OCI-LY3 (cell line): ENCODE measurements at regions not wholly inside any gene's neighbourhood (a gene's known extent, or its start where the extent isn't known, plus 50 kb on each side); places are given as distances from the start of the nearest gene placed in this dataset.

Experiments used
- H2AFZ ChIP-seq: fragments of 200-600, 300-600 bp; shearing (Covaris generic); 2 replicates; pipeline ENCODE4 v1.6.0; 2014; ENCODE audit warnings: antibody characterized with exemption, low read depth, low read length
- H3K27ac ChIP-seq: fragments of 200-600, 300-600 bp; sonication (generic); 2 replicates; pipeline ENCODE4 v1.5.1; 2014; ENCODE audit warnings: mild to moderate bottlenecking, low read length, moderate library complexity, mixed read lengths
- H3K27me3 ChIP-seq: fragments of 200-600, 300-600 bp; sonication (generic); 2 replicates; pipeline ENCODE4 v1.6.1; 2014; ENCODE audit warnings: low read depth, low read length, mixed read lengths
- H3K36me3 ChIP-seq: fragments of 200-600, 300-600 bp; sonication (generic); replicated peaks from 2 replicates; pipeline ENCODE3; 2014; ENCODE audit warnings: low read depth, low read length, mixed read lengths
- H3K4me1 ChIP-seq: fragments of 300-600, 200-600 bp; sonication (generic); 2 replicates; pipeline ENCODE4 v1.6.1; 2014; ENCODE audit warnings: low read length, mixed read lengths
- H3K4me2 ChIP-seq: fragments of 200-600, 300-600 bp; sonication (generic); 2 replicates; pipeline ENCODE4 v1.6.1; 2014; ENCODE audit warnings: low read length, mixed read lengths
- H3K4me3 ChIP-seq: fragments of 300-600, 200-600 bp; sonication (generic); 2 replicates; pipeline ENCODE4 v1.5.1; 2014; ENCODE audit warnings: antibody characterized with exemption, mild to moderate bottlenecking, low read length, moderate library complexity
- H3K79me2 ChIP-seq: fragments of 300-600, 200-600 bp; shearing (Covaris generic); 2 replicates; pipeline ENCODE4 v1.6.1; 2014; ENCODE audit warnings: mild to moderate bottlenecking, low read length, mixed read lengths
- H3K9ac ChIP-seq: fragments of 300-600, 200-600 bp; shearing (Covaris generic); 2 replicates; pipeline ENCODE4 v1.6.0; 2014; ENCODE audit warnings: mild to moderate bottlenecking, low read length, moderate library complexity
- H3K9me3 ChIP-seq: fragments of 200-600, 300-600 bp; shearing (Covaris generic); 2 replicates; pipeline ENCODE4 v1.6.1; 2014; ENCODE audit warnings: low read length, mixed read lengths; ENCODE audit not compliant: insufficient read depth
- H4K20me1 ChIP-seq: fragments of 200-600, 300-600 bp; sonication (generic); 2 replicates; pipeline ENCODE4 v1.6.1; 2016; ENCODE audit warnings: low read length, mixed read lengths; ENCODE audit not compliant: insufficient read depth
- EZH2phosphoT487 ChIP-seq: fragments of 200-600 bp; shearing (Covaris generic); IDR thresholded peaks from 2 replicates; pipeline ENCODE4 v1.6.1; 2018; ENCODE audit warnings: antibody characterized with exemption, mixed run types, low read depth
- TF ChIP-seq, protein P1 (sequence below): fragments of 200-600, 300-600 bp; sonication (generic); IDR thresholded peaks from 2 replicates; pipeline ENCODE4 v1.5.1; 2014; ENCODE audit warnings: antibody characterized with exemption, low read length, low read depth

DNA sequence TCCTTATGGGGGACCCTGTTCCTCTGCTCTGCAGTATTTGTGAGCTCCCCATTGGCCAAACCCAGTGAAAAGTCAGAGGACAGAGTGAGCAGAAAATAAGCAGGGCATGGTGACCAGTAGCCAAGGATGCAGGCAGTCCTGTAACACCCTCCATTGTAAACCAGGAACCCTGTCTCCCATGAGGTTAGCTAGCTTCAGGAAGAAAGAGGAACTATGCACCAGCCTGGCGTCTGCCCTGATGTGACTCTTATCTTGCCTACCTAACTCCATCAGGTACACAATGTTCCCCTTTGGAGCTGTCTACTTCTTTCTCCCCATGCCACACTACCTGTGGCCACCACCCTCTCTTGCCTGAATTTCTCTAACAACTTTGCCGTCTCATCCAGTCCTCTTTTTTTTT lies 119.2 kb downstream of the LRIG2 start:
- Histone ChIP-seq H3K27me3 (no peaks in the 10 kb centered on the region), H3K4me3 (peak overlapping the region; percentile 75), H4K20me1 (no peaks in the 10 kb centered on the region), H2AFZ (no peak overlapping the region), H3K27ac (peak overlapping the region; percentile 96), H3K9me3 (no peaks in the 10 kb centered on the region), H3K4me2 (peak overlapping the region; percentile 74), H3K79me2 (no peaks in the 10 kb centered on the region), H3K4me1 (peaks cover 52% of the 10 kb centered on the region), H3K36me3 (peaks cover 4% of the 10 kb centered on the region), H3K9ac (peak overlapping the region; percentile 73)
- TF ChIP-seq, protein P1, sequence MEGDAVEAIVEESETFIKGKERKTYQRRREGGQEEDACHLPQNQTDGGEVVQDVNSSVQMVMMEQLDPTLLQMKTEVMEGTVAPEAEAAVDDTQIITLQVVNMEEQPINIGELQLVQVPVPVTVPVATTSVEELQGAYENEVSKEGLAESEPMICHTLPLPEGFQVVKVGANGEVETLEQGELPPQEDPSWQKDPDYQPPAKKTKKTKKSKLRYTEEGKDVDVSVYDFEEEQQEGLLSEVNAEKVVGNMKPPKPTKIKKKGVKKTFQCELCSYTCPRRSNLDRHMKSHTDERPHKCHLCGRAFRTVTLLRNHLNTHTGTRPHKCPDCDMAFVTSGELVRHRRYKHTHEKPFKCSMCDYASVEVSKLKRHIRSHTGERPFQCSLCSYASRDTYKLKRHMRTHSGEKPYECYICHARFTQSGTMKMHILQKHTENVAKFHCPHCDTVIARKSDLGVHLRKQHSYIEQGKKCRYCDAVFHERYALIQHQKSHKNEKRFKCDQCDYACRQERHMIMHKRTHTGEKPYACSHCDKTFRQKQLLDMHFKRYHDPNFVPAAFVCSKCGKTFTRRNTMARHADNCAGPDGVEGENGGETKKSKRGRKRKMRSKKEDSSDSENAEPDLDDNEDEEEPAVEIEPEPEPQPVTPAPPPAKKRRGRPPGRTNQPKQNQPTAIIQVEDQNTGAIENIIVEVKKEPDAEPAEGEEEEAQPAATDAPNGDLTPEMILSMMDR: no peak
- TF ChIP-seq EZH2phosphoT487: no peak

DNA sequence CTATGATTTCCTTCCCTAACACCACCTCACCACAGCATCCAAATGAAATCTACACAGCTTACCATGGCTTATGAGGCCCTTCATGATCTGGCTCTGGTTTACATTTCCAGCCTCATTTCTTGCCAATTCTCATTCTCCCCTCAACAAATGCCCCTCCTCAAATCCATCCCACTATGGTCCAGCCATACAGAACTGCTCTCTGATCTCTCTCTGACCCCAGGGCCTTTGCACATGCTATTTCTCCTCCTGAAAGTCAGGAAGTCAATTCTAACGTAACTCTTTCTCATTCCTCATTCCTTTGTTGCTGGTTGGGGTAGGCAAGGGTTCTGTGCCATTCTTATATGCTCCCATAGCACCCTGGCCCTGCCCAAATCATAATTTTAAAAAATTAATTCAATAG lies 120.0 kb downstream of the LRIG2 start:
- Histone ChIP-seq H3K27me3 (no peaks in the 10 kb centered on the region), H3K79me2 (no peaks in the 10 kb centered on the region), H2AFZ (no peak overlapping the region), H3K4me2 (no peak overlapping the region; the same call in 1 of the 2 replicates), H4K20me1 (no peaks in the 10 kb centered on the region), H3K36me3 (peaks cover 4% of the 10 kb centered on the region), H3K9me3 (no peaks in the 10 kb centered on the region), H3K27ac (peak overlapping the region; percentile 96), H3K4me1 (peaks cover 44% of the 10 kb centered on the region), H3K9ac (no peak overlapping the region), H3K4me3 (no peak overlapping the region; the same call in 1 of the 2 replicates)
- no peak for TF ChIP-seq EZH2phosphoT487
- TF ChIP-seq, protein P1: no peak

DNA sequence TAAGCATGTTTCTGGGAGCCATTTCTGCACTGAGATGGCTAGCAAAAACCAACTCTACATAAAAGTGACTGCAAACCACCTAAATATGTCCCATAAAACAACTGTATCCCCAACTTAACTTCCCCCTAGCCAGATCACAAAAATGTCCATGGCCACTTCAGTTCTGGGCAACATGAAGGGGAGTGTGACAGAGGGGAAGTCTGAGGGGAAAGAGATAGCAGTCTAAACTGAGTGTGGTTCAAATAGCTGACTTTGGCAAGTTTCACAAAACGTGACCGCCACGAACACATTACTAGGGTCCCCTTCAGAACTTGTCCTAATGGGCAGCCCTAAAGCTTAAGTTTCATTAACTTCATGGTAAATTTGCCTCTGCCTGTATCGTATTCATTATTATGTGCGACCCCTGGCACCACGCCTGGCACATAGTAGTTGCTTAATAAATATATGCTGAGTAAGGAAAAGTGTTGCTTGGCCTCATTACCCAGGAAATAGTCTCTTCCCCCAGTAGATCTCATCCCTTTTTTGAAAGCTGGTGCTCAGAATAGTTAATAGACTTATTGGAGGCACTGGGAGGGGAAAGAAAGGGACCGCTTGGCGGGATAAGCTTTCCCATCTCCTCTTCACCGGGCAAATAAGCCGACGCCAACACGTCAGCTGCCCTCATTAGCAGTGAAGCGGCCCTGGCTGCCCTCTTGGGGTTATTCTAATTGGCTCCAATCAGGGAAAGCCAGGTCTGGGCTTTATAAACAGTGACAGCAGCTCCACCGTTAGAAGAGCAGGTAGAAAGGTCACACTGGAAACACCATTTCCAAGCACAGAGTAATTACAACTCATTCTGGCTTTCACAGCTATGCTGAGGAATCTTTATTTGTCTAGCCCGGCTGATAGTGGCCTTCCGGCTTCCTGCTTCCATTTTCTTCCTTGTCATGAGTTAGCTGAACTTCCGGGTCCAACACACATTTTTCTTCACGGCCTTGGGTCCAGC lies 122.1 kb downstream of the LRIG2 start:
- H3K27me3 ChIP-seq: no peaks in the 10 kb centered on the region
- H4K20me1 ChIP-seq: no peaks in the 10 kb centered on the region
- no peak overlapping the region for H3K27ac ChIP-seq
- no peaks in the 10 kb centered on the region for H3K9me3 ChIP-seq
- peaks cover 28% of the 10 kb centered on the region for H3K4me1 ChIP-seq
- no peak for TF ChIP-seq EZH2phosphoT487
- TF ChIP-seq, protein P1: no peak
- H3K36me3 ChIP-seq: peaks cover 4% of the 10 kb centered on the region
- no peak overlapping the region for H3K4me3 ChIP-seq
- H2AFZ ChIP-seq: no peak overlapping the region
- no peak overlapping the region for H3K9ac ChIP-seq
- no peaks in the 10 kb centered on the region for H3K79me2 ChIP-seq
- no peak overlapping the region for H3K4me2 ChIP-seq

DNA sequence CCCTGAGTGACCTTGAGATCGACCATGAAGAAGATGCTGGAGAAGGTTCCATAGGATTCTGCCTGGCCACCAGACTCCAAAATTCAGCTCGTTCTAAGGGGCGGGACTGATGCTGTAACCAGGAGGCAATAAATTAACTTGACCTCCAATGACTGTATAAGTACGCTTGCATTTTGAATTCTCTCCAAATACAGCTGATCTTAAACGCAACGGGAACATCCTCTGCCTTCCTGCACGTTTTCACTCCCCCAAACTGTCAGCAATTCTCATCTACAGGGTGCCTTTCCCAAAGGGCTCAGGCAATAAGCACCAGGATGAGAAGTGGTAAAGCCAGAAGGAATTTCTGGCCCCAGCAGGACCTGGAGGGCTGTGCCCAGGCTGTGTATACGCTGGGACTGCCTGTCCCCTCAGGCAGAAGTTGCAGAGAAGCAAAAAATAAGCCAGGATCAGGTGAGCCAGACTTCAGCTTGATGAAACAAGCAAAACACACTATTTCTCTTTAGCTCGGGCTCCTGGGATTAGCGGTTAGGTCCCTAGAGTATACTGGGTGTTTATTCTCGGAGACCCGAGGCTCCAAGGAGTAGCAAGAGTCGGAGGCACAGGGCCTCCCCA lies 124.8 kb downstream of the LRIG2 start:
- H3K4me1 ChIP-seq: peaks cover 3% of the 10 kb centered on the region
- H4K20me1 ChIP-seq: no peaks in the 10 kb centered on the region
- no peak overlapping the region for H3K9ac ChIP-seq
- H2AFZ ChIP-seq: no peak overlapping the region
- TF ChIP-seq, protein P1: no peak
- TF ChIP-seq EZH2phosphoT487: no peak
- no peak overlapping the region for H3K4me3 ChIP-seq
- H3K4me2 ChIP-seq: no peak overlapping the region
- H3K9me3 ChIP-seq: no peaks in the 10 kb centered on the region
- no peak overlapping the region for H3K27ac ChIP-seq
- no peaks in the 10 kb centered on the region for H3K79me2 ChIP-seq
- no peaks in the 10 kb centered on the region for H3K27me3 ChIP-seq
- H3K36me3 ChIP-seq: peaks cover 3% of the 10 kb centered on the region
